ENCODE measurements at regions not wholly inside any gene's neighbourhood (a gene's known extent, or its start where the extent isn't known, plus 50 kb on each side); places are given as distances from the start of the nearest gene placed in this dataset.

DNA sequence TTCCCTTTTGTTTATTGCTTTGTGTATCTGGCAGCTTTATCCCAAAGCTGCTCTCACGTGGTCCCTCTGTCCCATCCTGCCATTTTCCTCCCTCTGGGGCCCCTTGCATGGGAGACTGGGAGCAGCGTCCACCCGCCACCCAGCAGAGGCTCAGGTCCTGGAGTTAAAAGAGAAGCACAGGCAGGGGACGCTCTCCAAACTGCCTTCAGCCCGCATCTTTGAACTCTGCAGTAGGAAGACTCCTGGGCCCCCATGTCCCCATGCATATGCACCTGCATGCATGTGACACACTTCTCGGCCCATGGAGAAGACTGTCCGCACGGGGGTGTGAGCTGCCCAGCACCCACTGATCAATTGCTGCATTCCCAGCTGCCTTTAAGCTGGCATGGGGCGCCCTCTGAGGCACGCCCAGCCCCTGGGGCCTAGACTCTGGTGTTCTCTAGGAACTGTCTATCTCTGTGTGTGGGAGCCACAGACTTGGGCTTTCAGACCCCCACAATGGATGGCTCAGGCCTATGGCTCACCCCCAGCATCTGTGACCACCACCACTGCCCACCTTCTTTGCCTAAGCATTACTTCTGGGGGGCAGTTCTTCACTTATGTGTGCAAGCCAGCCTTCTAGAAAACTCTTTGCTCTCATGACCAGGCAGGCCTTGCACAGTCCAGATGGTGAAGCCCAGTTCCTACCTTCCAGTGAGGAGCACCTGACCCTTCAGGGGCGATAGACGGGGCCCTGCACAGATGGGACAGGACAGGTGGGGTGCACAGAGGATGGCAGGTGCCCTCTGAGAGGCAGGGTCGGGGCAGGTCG is 96.1 kb upstream of the DIO3 start:
- POLR2A ChIA-PET (ENCODE audit: low non-redundant PET): no interaction called here

DNA sequence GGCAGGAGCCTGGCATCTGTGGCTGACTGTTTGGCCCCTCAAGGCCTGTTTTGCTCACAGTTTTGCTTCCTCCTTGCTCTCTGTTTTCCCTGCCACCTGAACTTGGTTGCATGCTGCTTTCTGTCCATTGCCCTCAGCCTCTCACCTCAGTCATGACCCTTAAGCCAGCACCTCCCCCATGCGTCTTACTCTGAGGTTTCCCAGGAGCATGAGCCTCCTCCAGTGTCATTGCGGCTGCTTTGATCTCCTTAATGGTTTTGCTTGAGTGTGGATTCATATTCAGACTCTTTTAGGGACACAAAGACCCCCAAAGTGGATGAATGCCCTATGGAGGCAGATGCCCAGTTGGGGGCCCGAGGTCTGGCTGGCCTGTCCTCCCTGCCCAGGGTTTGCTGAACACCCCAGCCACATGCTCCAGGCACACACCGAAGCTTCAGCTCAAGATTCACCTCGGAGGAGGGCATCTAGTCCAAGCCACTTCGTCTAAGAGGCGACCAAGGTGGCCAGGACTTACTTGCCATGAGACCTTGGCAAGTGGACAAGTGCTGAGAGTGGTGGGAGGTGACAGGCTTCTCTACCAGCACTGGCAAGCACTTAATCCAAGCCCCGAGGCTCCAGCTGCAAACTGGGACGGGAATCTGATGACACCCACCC is 95.4 kb upstream of the DIO3 start:
- Histone ChIP-seq H3K4me3 (ENCODE audit: low read depth, low read length, poor library complexity, severe bottlenecking) (no peak overlapping the region), H3K4me1 (ENCODE audit: insufficient read depth, low read length, poor library complexity, severe bottlenecking) (no peaks in the 10 kb centered on the region), H3K27ac (ENCODE audit: low read depth, low read length, poor library complexity, severe bottlenecking) (no peak overlapping the region), H3K27me3 (replicated peaks; ENCODE audit: insufficient read depth, low read depth, low read length, poor library complexity) (peaks cover 3% of the 10 kb centered on the region), H3K9me3 (ENCODE audit: low read depth, low read length, poor library complexity, severe bottlenecking) (no peaks in the 10 kb centered on the region), H3K36me3 (ENCODE audit: insufficient read depth, low read length, poor library complexity, severe bottlenecking) (no peaks in the 10 kb centered on the region)
- ChIA-PET POLR2A (ENCODE audit: low non-redundant PET) (no interaction called here), CTCF (no interaction called here)
- BruUV-seq (replicated peaks): no TSS peak
- TF ChIP-seq, protein P1, sequence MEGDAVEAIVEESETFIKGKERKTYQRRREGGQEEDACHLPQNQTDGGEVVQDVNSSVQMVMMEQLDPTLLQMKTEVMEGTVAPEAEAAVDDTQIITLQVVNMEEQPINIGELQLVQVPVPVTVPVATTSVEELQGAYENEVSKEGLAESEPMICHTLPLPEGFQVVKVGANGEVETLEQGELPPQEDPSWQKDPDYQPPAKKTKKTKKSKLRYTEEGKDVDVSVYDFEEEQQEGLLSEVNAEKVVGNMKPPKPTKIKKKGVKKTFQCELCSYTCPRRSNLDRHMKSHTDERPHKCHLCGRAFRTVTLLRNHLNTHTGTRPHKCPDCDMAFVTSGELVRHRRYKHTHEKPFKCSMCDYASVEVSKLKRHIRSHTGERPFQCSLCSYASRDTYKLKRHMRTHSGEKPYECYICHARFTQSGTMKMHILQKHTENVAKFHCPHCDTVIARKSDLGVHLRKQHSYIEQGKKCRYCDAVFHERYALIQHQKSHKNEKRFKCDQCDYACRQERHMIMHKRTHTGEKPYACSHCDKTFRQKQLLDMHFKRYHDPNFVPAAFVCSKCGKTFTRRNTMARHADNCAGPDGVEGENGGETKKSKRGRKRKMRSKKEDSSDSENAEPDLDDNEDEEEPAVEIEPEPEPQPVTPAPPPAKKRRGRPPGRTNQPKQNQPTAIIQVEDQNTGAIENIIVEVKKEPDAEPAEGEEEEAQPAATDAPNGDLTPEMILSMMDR (conservative IDR thresholded peaks at IDR 0.05; ENCODE audit: low read depth, low read length): no peak
- TF ChIP-seq EZH2 (IDR thresholded peaks at IDR 0.05; ENCODE audit: borderline replicate concordance, low read depth, low read length, poor library complexity, severe bottlenecking): no peak
- intact Hi-C loops (cut with micrococcal nuclease; ENCODE audit: unreplicated experiment): no loop called here
- DNase-seq (ENCODE audit: low spot score): no peak

More for the DNA sequence above, 96.1 kb upstream of the DIO3 start:
- Histone ChIP-seq H3K36me3 (ENCODE audit: insufficient read depth, low read length, poor library complexity, severe bottlenecking) (no peaks in the 10 kb centered on the region), H3K27me3 (replicated peaks; ENCODE audit: insufficient read depth, low read depth, low read length, poor library complexity) (peaks cover 10% of the 10 kb centered on the region), H3K4me3 (ENCODE audit: low read depth, low read length, poor library complexity, severe bottlenecking) (no peak overlapping the region), H3K4me1 (ENCODE audit: insufficient read depth, low read length, poor library complexity, severe bottlenecking) (no peaks in the 10 kb centered on the region), H3K9me3 (ENCODE audit: low read depth, low read length, poor library complexity, severe bottlenecking) (no peaks in the 10 kb centered on the region), H3K27ac (ENCODE audit: low read depth, low read length, poor library complexity, severe bottlenecking) (no peak overlapping the region)
- no peak for DNase-seq (ENCODE audit: low spot score)
- BruUV-seq (replicated peaks): no TSS peak
- intact Hi-C loops (cut with micrococcal nuclease; ENCODE audit: unreplicated experiment): no loop called here
- TF ChIP-seq EZH2 (IDR thresholded peaks at IDR 0.05; ENCODE audit: borderline replicate concordance, low read depth, low read length, poor library complexity, severe bottlenecking): no peak
- TF ChIP-seq, protein P1 (conservative IDR thresholded peaks at IDR 0.05; ENCODE audit: low read depth, low read length): no peak
- CTCF ChIA-PET: no interaction called here

DNA sequence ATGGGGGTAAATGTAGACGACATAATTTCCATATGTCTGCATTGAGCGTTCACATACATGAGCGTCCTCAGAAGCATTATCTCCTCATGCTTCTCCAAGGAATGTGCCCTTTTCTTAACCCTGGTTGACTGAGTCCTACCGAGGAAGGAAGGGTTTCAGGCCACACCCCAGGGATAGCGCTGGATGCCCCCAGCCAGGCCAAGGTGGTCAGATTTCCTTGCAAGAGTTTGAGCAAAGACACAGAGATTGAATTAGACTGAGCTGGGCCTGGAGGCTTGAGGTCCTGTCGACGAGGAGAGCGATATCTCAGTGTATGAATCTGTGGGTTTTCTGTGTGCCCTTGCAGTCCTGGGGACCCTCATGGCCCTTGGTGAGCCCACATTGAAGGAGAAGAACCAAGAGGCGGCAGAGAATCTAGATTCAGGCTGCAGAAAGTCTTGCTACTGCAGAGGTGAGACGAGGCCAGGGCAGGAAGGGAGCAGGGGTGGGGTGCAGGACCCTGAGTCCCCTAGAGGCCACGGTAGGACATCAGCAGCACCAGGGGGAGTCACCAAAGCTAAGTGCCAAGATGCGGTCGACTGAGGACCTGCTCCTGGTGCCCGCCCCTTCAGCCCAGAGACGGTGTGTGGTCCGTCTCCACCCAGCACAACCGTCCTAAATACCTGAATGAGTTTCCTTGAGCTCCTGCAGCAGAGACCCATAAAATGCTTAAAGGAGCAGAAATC is 94.7 kb upstream of the DIO3 start:
- Histone ChIP-seq H3K27me3 (replicated peaks; ENCODE audit: insufficient read depth, low read depth, low read length, poor library complexity) (no peaks in the 10 kb centered on the region), H3K4me1 (ENCODE audit: insufficient read depth, low read length, poor library complexity, severe bottlenecking) (no peaks in the 10 kb centered on the region), H3K27ac (ENCODE audit: low read depth, low read length, poor library complexity, severe bottlenecking) (no peak overlapping the region), H3K9me3 (ENCODE audit: low read depth, low read length, poor library complexity, severe bottlenecking) (no peaks in the 10 kb centered on the region), H3K4me3 (ENCODE audit: low read depth, low read length, poor library complexity, severe bottlenecking) (no peak overlapping the region), H3K36me3 (ENCODE audit: insufficient read depth, low read length, poor library complexity, severe bottlenecking) (no peaks in the 10 kb centered on the region)
- no TSS peak for BruUV-seq (replicated peaks)
- TF ChIP-seq, protein P1 (conservative IDR thresholded peaks at IDR 0.05; ENCODE audit: low read depth, low read length): no peak
- TF ChIP-seq EZH2 (IDR thresholded peaks at IDR 0.05; ENCODE audit: borderline replicate concordance, low read depth, low read length, poor library complexity, severe bottlenecking): no peak
- no peak for DNase-seq (ENCODE audit: low spot score)
- intact Hi-C loops (cut with micrococcal nuclease; ENCODE audit: unreplicated experiment): no loop called here
- ChIA-PET CTCF (no interaction called here), POLR2A (ENCODE audit: low non-redundant PET) (no interaction called here)

Data from A673 (cell line).